ENCODE measurements at regions not wholly inside any gene's neighbourhood (a gene's known extent, or its start where the extent isn't known, plus 50 kb on each side); places are given as distances from the start of the nearest gene placed in this dataset.
"Not testable (repeated sequence)": the region's sequence is repeated elsewhere in the genome, so short reads cannot be mapped to it uniquely, and the experiment has no call there.

- no peaks in the 10 kb centered on the region for H3K27me3 ChIP-seq
- H3K4me3 ChIP-seq = peak overlapping the region; percentile 21 to 40
- peaks cover 14 to 44% of the 10 kb centered on the region in 2 donors for H3K4me1 ChIP-seq
- H3K27ac ChIP-seq = peak overlapping the region; percentile 87 to 89
- H3K36me3 ChIP-seq = no peaks in the 10 kb centered on the region
- intact Hi-C loops (cut with DNase I) = no loop called here
- DNase-seq (peak; percentile 91 to 97 (median 95)), ATAC-seq (peak; percentile 93)
- no peaks in the 10 kb centered on the region for H3K9me3 ChIP-seq
- TF ChIP-seq CTCF (IDR thresholded peaks at IDR 0.05) = peak in 1 of 2 donors; percentile 4
These were observed 79.7 kb upstream of the CHD2 start for GRCh38 chr15:92820236-92821021.

GRCh38 chr15:92821491-92822116 lies 78.5 kb upstream of the CHD2 start:
- H3K9me3 ChIP-seq = no peaks in the 10 kb centered on the region
- H3K36me3 ChIP-seq = no peaks in the 10 kb centered on the region
- ATAC-seq (peak; percentile 70), DNase-seq (peak in 1 of 4 donors; percentile 30)
- H3K27me3 ChIP-seq = no peaks in the 10 kb centered on the region
- intact Hi-C loops (cut with DNase I) = no loop called here
- no peak for TF ChIP-seq CTCF (IDR thresholded peaks at IDR 0.05)
- peaks cover 14 to 49% of the 10 kb centered on the region in 2 donors for H3K4me1 ChIP-seq
- H3K4me3 ChIP-seq = no peak overlapping the region
- H3K27ac ChIP-seq = peak overlapping the region; percentile 54 to 89

GRCh38 chr15:92822216-92823144 lies 77.6 kb upstream of the CHD2 start:
- H3K36me3 ChIP-seq = no peaks in the 10 kb centered on the region
- no peak for DNase-seq
- H3K27ac ChIP-seq = peak overlapping the region; percentile 54 to 89
- no peak overlapping the region for H3K4me3 ChIP-seq
- no peak for ATAC-seq
- H3K27me3 ChIP-seq = no peaks in the 10 kb centered on the region
- H3K9me3 ChIP-seq = no peaks in the 10 kb centered on the region
- H3K4me1 ChIP-seq = peaks cover 14 to 52% of the 10 kb centered on the region in 2 donors
- intact Hi-C loops (cut with DNase I) = no loop called here
- no peak for TF ChIP-seq CTCF (IDR thresholded peaks at IDR 0.05)

- Histone ChIP-seq H3K4me3 (no peak overlapping the region), H3K27me3 (no peaks in the 10 kb centered on the region), H3K27ac (no peak overlapping the region), H3K9me3 (no peaks in the 10 kb centered on the region), H3K4me1 (peaks cover 14 to 37% of the 10 kb centered on the region in 2 donors), H3K36me3 (no peaks in the 10 kb centered on the region)
- no peak for DNase-seq
- intact Hi-C loops (cut with DNase I) = no loop called here
- no peak for TF ChIP-seq CTCF (IDR thresholded peaks at IDR 0.05)
- ATAC-seq = no peak
These were observed 74.1 kb upstream of the CHD2 start for GRCh38 chr15:92825985-92826384.

DNA sequence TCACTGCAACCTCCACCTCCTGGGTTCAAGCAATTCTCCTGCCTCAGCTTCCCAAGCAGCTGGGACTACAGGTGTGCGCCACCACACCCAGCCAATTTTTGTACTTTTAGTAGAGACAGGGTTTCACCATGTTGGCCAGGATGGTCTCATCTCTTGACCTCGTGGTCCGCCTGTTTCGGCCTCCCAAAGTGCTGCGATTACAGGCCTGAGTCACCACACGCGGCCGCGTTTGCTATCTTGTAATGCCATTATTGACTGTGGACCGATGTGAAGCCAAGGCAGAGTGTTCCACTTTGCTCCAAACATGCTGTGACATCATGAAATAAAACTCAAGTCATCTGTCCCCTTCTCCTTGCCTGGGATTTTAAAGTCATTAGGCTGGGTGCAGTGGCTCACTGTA lies 72.1 kb upstream of the CHD2 start:
- H3K27me3 ChIP-seq; H3K36me3 ChIP-seq; DNase-seq; H3K4me3 ChIP-seq; H3K9me3 ChIP-seq; ATAC-seq; intact Hi-C loops (cut with DNase I): not testable (repeated sequence)
- H3K4me1 ChIP-seq = peaks cover 19 to 37% of the 10 kb centered on the region in 2 donors
- H3K27ac ChIP-seq = peak overlapping the region in 1 of 2 donors; percentile 13

Data from left lung (tissue), 4 donors.